OCI-LY1 (cell line): ENCODE measurements at regions not wholly inside any gene's neighbourhood (a gene's known extent, or its start where the extent isn't known, plus 50 kb on each side); places are given as distances from the start of the nearest gene placed in this dataset.

Source experiments
- CTCF ChIP-seq: fragments of 200-600 bp; sonication (generic), shearing (Covaris generic); IDR thresholded peaks from 2 replicates; pipeline ENCODE4 v1.5.1; 2017; ENCODE audit warnings: mild to moderate bottlenecking, antibody characterized with exemption, low read length, moderate library complexity, mixed read lengths
- EZH2 ChIP-seq: fragments of 200-600 bp; sonication (generic), shearing (Covaris generic); IDR thresholded peaks from 2 replicates; pipeline ENCODE4 v1.8.0; 2017; ENCODE audit warnings: borderline replicate concordance, mixed run types, mild to moderate bottlenecking, antibody characterized with exemption, low read length, moderate library complexity, mixed read lengths

- no peak for TF ChIP-seq CTCF
- TF ChIP-seq EZH2: no peak
Observed at GRCh38 chr3:79917561-79917960, 149.8 kb upstream of the ROBO1 start.
